Loucy (cell line): ENCODE measurements at regions not wholly inside any gene's neighbourhood (a gene's known extent, or its start where the extent isn't known, plus 50 kb on each side); places are given as distances from the start of the nearest gene placed in this dataset.

Source experiments
- CTCF ChIP-seq: fragments of 200-600 bp; sonication (generic); conservative IDR thresholded peaks from 2 replicates; pipeline ENCODE4 v1.5.1; 2014; ENCODE audit warnings: mild to moderate bottlenecking, antibody characterized with exemption, low read length
- EZH2phosphoT487 ChIP-seq: fragments of 200-600 bp; IDR thresholded peaks from 2 replicates; pipeline ENCODE4 v1.6.1; 2018; ENCODE audit warnings: antibody characterized with exemption, mild to moderate bottlenecking, moderate library complexity, borderline replicate concordance

DNA sequence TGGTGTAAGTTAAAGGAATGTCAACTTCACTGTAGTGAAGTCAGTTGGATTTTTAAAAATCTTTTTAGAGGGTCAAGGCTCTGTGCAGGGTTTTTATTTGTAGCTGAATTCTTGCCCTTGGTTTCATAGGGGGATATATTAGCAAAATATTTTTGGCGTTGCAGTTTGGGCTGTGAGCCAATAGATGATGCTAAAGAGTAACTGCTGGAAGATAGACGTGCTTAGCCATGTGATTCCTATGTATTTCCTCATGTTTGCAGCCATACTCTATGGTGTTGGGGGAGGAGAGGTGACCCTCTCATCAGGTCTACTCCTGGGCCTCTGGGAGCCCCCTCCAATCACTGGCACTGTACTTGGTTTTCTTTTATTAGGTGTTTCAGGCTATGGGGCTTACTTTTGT lies 246.7 kb upstream of the ARHGAP24 start:
- peak; percentile 45 for TF ChIP-seq CTCF
- no peak for TF ChIP-seq EZH2phosphoT487
